Neutrophil (primary cell): ENCODE measurements at regions not wholly inside any gene's neighbourhood (a gene's known extent, or its start where the extent isn't known, plus 50 kb on each side); places are given as distances from the start of the nearest gene placed in this dataset.

Experiments
- H3K27ac ChIP-seq: fragments of 200-600 bp; sonication (generic); 2 replicates; pipeline ENCODE4 v1.5.1; 2016; ENCODE audit warnings: mild to moderate bottlenecking, moderate library complexity
- H3K27me3 ChIP-seq: fragments of 200-600 bp; sonication (generic); 2 replicates; pipeline ENCODE4 v1.6.0; 2016; ENCODE audit warnings: mild to moderate bottlenecking
- H3K36me3 ChIP-seq: fragments of 200-600 bp; sonication (generic); 2 replicates; pipeline ENCODE4 v1.5.1; 2017
- H3K4me1 ChIP-seq, 2 experiments: fragments of 200-600 bp in 1 of 2; sonication (generic) in 1 of 2; 1 replicate in 1 of 2; 2 replicates in 1 of 2; pipeline versions ENCODE4 v1.5.1 to v1.6.1; 2013 to 2016; ENCODE audit warnings: low read depth in 1 of 2, low read length in 1 of 2, mild to moderate bottlenecking in 1 of 2, moderate library complexity in 1 of 2; ENCODE audit not compliant: control insufficient read depth in 1 of 2, insufficient read depth in 1 of 2
- H3K4me3 ChIP-seq, 2 experiments: fragments of 200-600 bp in 1 of 2; sonication (generic) in 1 of 2; 1 replicate in 1 of 2; 2 replicates in 1 of 2; pipeline ENCODE4 v1.5.1; 2013 to 2016; ENCODE audit warnings: low read depth in 1 of 2, low read length in 1 of 2, mild to moderate bottlenecking in 1 of 2, moderate library complexity in 1 of 2
- H3K9me3 ChIP-seq: fragments of 200-600 bp; sonication (generic); 2 replicates; pipeline ENCODE4 v1.5.1; 2016
- TF ChIP-seq, protein P1 (sequence below): fragments of 200-600 bp; sonication (generic); IDR thresholded peaks from 2 replicates; pipeline ENCODE4 v1.5.1; 2016; ENCODE audit warnings: antibody characterized with exemption

DNA sequence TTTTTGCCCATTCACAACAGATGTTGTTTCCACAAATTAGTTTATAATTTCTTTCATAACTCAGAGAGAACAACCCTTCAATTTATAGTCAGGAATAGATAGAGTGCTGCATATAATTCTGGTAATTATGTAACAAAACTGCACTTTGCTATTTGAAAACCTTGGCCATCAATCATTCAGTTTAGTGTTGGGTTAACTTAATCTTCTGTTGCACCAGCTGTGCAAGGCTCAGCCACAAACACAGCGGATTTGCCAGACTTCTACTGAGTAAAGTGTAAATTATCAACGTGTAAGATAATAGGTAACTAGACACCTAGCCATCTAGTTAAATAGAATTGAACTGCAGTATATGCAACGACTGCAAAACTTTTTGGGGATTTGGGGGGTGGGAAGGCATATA, 1064.3 kb upstream of the EPHA6 start:
- Histone ChIP-seq H3K27ac (no peak overlapping the region), H3K9me3 (no peaks in the 10 kb centered on the region), H3K4me1 (no peaks in the 10 kb centered on the region), H3K36me3 (no peaks in the 10 kb centered on the region), H3K4me3 (no peak overlapping the region), H3K27me3 (no peaks in the 10 kb centered on the region)
- TF ChIP-seq, protein P1, sequence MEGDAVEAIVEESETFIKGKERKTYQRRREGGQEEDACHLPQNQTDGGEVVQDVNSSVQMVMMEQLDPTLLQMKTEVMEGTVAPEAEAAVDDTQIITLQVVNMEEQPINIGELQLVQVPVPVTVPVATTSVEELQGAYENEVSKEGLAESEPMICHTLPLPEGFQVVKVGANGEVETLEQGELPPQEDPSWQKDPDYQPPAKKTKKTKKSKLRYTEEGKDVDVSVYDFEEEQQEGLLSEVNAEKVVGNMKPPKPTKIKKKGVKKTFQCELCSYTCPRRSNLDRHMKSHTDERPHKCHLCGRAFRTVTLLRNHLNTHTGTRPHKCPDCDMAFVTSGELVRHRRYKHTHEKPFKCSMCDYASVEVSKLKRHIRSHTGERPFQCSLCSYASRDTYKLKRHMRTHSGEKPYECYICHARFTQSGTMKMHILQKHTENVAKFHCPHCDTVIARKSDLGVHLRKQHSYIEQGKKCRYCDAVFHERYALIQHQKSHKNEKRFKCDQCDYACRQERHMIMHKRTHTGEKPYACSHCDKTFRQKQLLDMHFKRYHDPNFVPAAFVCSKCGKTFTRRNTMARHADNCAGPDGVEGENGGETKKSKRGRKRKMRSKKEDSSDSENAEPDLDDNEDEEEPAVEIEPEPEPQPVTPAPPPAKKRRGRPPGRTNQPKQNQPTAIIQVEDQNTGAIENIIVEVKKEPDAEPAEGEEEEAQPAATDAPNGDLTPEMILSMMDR, result no peak

DNA sequence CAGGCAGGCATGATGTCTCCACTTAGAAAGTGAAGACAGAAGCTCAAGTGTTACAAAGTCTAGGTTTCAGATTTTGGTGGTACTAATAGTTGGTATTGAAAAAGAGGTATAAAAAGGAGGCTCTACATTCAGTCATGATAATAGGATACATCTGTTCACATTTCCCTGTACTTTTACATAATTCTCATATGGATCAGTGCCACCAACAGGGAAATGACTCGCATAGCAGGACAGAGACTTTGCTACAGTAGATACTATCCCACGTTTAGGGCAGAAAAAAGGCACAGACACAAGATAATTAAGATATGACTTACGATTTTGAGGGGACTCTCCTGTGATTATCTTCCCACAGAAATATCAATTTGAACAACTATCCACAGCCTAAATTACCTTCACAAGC, 1062.9 kb upstream of the EPHA6 start:
- Histone ChIP-seq H3K27ac (no peak overlapping the region), H3K4me3 (no peak overlapping the region), H3K27me3 (no peaks in the 10 kb centered on the region), H3K9me3 (no peaks in the 10 kb centered on the region), H3K4me1 (no peaks in the 10 kb centered on the region), H3K36me3 (no peaks in the 10 kb centered on the region)
- TF ChIP-seq, protein P1, result no peak

DNA sequence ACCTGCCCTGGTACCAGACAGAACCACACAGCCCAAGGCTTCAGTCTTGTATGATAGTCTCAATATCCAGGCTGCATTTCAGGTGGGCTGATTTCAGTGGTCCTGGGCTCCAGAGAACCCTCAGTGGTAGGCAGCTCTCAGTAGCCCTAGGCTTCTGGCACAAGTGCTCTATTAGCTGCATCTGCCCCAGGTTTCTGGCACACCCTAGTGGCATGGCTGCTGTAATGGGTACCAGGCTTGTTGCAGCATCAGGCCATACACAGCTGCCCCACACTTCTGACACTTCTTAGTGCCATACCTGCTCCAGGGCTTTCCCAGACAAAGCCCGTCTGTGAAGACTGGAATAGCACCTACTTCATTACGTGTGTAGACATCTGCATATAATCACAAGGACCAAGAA, 1062.2 kb upstream of the EPHA6 start:
- no peak overlapping the region for H3K27ac ChIP-seq
- no peak overlapping the region for H3K4me3 ChIP-seq
- TF ChIP-seq, protein P1, result no peak
- no peaks in the 10 kb centered on the region for H3K4me1 ChIP-seq
- H3K27me3 ChIP-seq, result no peaks in the 10 kb centered on the region
- H3K36me3 ChIP-seq, result no peaks in the 10 kb centered on the region
- H3K9me3 ChIP-seq, result no peaks in the 10 kb centered on the region

DNA sequence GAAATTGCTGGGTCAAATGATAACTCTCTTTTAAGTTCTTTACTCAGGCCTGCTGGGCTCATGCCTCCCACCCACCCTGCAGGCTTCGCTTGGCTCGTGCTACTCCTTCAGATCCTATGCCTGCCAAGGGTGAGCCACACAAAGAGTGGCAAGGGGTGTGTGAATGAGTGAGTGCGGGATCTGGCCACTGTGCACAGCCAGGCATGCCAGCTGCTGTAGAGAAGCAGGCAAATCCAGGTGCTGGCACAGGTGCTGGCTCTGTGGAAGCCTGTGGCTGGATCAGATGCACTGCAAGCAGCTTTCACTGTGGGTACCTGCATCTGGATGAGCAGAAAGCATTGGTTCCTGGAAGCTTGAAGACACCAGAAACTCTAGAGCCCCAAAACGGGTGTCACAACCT, 1055.7 kb upstream of the EPHA6 start:
- Histone ChIP-seq H3K27ac (no peak overlapping the region), H3K36me3 (no peaks in the 10 kb centered on the region), H3K27me3 (no peaks in the 10 kb centered on the region), H3K9me3 (no peaks in the 10 kb centered on the region), H3K4me1 (no peaks in the 10 kb centered on the region), H3K4me3 (no peak overlapping the region)
- TF ChIP-seq, protein P1, result no peak

DNA sequence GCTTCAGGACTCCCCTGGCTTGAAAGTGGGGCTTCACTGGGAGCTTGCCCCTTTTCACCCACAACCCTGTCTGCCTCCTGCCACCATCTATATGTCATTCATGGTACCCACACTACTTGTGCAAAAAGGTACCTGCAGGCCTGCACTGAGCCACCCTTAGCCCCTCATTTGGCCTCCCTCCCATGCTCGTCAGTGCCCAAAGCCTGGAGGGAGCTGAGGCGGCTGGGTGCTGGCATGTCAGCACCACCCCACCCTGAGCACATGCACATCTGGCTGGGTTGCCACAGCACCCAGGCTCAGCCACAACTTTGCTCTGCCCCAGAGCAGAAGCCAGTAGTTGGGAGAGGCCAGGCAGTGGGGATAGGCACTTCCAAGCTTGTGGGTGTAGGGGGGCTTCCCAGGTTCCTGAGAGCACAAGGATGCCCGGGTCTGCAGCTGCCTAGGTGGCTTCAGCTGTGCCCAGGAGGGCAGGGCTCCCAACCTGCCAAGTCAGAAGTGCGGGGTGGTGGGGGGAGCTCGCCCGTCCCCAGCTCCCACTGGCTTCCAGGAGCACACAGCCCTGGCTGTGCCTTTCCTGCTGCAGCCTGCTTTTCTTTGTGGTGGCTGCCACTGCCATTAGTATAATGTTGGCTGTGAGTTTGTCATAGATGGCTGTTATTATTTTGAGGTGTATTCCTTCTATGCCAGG, 1054.6 kb upstream of the EPHA6 start:
- TF ChIP-seq, protein P1, result no peak
- no peaks in the 10 kb centered on the region for H3K27me3 ChIP-seq

More for the DNA sequence above, 1054.6 kb upstream of the EPHA6 start:
- Histone ChIP-seq H3K27ac (no peak overlapping the region), H3K4me1 (no peaks in the 10 kb centered on the region), H3K9me3 (no peaks in the 10 kb centered on the region), H3K36me3 (no peaks in the 10 kb centered on the region), H3K4me3 (no peak overlapping the region)
